Amniotic stem cell (primary cell): ENCODE measurements at regions not wholly inside any gene's neighbourhood (a gene's known extent, or its start where the extent isn't known, plus 50 kb on each side); places are given as distances from the start of the nearest gene placed in this dataset.
"Not testable (repeated sequence)": the region's sequence is repeated elsewhere in the genome, so short reads cannot be mapped to it uniquely, and the experiment has no call there.

Source experiments
- DNase-seq: peaks from one replicate; lab custom pipeline; 2025; lab: John Stamatoyannopoulos, UW

DNA sequence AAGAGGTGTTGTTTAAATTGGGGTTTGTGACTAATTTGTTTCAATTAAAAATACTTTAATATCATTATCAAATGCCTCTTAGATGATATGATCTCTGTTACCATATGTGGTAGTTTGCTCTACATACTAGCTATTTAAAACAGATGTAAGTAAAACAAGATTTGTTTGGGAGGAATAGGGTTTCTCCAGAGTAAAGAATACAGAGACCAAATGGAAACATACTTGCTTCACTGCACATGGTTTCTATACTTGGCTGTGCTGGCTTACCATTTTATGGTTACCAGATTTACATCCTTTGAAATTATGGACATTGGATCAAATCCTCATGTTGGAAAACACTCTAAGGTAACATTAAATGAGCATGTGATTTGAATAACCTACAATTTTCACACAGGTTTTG lies 588.3 kb downstream of the CD109 start:
- no peak for DNase-seq

DNA sequence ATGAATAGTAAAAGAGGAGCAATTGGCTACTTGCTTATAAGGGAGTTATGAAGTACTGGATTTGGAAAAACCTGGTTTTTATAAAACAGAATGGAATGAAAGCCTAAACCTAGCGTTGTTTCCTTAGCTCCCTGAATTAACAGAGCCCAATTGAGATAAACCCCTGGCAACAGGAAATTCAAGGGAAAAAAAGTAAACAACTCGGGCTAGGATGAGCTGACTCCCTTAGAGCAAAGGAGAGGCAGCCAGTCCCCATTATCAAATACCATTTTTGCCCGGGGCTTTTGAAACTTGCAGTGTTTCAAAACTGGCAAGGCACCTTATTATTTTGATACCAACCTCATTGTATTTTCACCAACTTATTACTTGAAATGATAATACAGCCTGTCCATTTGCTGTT lies 587.5 kb downstream of the CD109 start:
- DNase-seq: no peak

DNA sequence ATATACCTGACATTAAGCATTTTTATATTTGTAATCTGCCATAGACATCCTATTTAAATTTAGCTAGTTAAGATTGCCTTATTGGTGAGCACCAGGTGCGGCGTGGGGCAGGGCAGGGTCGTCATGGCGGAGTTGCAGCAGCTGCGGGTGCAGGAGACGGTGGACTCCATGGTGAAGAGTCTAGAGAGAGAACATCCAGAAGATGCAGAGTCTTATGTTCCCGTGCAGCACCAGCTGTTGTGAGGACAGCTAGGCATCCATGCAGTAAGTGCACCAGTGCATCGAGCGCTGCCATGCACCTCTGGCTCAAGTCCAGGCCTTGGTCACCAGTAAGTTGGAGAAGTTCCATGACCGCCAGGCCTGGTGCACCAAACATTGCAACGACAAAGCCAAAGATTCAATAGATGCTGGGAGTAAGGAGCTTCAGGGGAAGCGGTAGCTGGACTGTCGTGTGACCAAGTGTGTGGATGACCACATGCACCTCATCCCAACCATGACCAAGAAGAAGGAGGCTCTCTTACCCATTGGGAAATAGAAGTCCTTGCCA lies 586.2 kb downstream of the CD109 start:
- no peak for DNase-seq

DNA sequence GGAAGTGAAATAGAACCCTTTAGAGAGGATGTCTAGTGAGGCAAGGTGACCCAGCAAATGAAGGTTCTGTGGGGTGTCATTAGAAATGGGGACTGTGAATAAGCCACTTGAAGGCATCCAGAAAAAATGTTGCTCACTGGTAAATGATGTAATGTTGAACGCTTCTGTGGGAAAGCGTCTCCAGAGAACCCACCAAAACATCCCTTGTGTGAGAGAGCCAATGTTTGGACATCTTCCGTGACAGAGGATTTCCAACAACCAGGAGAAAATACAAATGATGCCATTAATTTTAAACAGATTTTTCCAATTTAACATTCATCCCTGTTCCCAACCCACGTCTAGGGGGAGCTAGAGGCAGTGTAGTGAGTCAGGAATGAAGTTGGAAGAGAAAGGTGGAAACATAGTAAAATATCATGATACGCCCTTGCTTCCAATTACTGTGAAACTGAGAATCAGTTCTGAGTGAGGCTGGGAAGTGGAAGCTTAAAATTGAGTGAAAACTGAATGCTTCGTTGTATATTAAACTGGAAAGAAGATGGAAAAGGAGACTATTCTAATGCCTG lies 584.2 kb downstream of the CD109 start:
- DNase-seq: no peak

DNA sequence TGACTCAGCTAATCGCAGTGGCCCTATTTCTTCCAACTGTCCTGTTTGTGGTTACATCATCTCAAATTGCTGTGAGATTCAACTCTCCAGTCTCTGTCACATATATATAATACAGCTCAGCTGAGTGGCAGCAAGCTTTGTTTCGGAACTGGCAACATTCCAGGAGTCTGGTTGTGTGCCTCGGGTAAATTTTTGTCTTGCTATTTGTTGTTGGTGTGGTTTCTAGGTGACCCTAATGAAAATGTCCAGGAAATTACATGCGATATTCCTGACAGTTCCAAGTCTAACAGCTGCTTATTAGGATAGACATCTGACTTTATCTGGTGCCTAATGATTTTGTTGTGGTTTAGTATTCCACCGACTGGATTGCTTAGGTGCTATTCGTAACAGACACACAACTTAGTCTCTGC lies 581.8 kb downstream of the CD109 start:
- DNase-seq: no peak

DNA sequence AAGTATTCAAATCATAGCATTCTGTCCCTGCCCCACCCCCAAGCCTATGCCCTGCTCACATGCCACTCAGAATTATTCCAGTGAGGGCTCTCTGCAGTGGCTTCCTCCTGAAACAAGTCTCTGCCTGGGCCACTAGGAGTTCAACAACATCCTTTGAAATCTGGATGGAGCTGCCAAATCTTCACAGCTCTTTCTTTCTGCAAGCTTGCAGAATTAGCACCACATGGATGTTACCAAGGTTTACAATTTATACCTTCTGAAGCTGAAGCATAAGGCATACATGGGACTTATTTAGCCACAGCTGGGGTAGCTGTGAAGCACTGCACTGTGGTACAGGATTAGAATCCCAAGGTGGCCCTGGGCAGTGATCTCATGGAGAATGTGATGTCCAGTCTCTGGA lies 577.5 kb downstream of the CD109 start:
- no peak for DNase-seq

DNA sequence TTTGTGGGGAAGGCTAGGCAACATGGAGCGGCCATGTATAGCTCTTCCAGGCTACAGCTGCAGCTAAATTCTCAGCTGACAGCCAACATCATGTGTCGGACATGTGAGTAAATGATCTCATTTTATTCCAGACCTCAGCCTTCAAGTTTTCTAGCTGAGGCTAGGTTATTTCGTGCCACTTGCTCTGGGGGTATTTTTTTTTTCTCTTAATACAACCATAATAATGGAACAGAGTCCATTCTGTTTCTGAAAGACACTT lies 573.5 kb downstream of the CD109 start:
- no peak for DNase-seq

DNA sequence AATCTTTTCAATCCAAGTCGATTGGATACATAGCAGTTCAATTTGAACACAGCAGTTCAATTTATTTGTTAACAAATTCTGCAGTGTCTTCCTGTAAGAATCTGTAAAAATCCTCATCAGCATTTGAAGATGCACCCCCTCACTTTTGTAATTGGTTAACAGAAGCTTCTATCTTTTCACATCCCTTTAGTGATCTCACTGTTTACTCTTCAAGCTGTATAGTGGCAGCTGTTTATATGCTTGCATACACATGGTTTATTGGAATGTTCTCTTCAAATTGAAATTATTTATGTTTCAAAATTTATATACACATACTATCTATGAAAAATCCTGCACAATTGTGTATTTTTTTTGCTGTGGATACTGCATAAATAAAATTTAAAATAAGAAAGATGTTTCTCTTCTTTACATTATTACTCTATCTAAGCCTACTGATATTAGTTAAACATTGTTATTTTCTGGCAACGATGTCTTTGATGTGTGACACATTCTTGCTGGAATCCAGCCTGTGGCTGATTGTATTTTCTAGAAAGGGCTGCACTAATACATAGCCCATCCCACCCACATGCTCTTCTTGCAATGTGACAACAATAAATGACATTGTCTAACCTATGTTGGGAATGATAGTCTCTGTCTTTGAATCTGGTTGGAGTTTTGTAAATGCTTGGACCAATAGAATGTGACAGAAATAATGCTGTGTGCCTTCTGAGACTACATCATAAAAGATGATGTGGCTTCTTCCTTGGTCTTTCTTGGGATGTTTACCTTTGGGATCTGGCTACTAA lies 573.0 kb downstream of the CD109 start:
- no peak for DNase-seq

DNA sequence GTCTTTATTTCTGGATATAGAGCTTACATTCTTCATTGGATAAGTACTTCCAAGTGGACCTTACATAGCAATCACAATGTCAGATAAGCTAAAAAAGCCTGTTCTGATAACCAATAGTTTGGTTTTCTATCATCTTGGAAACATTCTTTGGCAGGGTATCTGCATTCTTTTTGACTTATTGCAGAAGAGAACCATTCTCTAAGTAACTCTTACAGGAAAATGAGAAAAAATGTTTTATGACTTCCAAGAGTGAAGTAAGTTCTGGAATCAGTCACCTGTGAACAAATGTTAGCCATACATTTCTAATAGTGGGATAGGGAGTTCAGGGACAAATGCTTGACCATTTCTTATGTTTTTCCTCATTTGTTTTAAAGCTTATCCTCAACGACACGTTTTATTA lies 564.0 kb downstream of the CD109 start:
- no peak for DNase-seq

DNA sequence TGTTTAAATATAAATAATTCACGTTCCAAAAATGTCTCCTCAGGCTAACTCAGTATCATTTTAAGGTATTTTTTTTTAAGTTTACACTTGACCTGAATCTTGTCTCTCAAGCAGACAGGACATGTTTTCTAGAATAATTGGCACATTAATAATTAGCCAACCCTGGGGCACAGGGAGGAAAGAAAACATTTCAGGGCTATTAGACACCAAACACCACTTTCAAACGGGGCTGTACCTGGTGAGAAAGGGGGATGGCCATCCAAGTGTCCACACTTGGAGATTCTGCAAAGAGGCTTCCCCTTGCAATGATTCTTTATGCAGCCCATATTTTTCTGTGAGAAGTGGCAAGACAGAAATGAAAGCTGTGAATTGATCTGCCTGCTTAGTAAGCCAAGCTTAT lies 560.8 kb downstream of the CD109 start:
- DNase-seq: no peak

DNA sequence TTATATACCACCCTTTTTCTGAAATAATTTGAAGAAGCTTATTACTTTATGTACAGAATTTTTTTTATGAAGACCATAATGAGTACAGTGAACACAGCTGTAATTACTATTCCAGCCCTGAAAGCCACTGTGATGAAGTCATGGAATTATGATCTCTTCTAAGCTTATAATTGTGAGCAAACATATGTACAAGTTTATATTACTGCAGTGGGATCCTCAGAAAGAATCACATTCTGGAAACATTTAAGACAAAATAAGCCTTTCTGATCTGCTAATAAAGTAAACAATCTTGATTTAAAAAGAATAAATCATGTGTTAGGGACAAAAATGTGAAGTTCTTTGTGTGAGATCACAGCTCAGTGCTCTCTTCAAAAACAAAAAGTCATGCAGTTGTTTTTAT lies 560.4 kb downstream of the CD109 start:
- DNase-seq: no peak

DNA sequence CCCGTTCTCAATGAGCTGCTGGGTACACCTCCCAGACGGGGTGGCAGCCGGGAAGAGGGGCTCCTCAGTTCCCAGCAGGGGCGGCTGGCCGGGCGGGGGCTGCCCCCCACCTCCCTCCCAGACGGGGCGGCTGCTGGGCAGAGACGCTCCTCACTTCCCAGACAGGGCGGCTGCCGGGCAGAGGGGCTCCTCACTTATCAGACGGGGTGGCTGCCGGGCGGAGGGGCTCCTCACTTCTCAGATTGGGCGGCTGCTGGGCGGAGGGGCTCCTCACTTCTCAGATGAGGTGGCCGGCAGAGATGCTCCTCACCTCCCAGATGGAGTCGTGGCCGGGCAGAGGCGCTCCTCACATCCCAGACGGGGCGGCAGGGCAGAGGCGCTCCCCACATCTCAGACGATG lies 559.0 kb downstream of the CD109 start:
- not testable (repeated sequence) for DNase-seq

DNA sequence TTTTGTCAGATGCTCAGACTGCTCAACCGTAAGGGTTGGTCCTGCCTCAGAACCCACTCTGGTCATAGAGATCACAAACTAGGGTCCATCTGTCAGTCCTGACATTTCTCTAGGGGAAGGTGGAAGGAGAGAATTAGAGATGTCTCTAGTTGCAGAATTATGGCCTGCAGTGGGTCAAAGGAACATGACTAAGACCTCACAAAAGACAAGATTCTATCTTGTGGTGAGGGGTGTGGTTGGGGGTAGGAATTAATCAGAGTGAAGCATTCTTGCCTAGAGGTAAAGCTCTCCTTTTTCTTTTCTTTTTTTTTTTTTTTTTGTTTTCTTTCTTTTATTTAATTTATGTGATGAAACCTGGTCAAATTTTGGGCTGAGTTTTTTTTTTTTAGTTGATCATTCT lies 558.1 kb downstream of the CD109 start:
- not testable (repeated sequence) for DNase-seq

DNA sequence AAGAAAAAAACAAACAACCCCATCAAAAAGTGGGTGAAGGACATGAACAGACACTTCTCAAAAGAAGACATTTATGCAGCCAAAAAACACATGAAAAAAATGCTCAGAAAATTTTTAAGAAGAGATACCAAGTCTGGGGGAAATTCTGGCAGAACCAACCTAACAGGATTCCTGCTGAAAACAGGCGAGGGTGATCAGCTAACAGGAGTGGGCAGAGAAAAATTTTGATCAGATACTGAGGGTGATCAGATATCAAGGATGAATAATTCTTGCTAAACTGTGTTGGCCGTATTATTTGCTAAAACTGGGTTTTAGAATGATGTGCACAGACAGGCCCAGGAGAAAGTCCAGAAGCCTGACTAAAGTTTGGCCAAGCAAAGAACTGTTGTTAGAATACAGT lies 557.3 kb downstream of the CD109 start:
- no peak for DNase-seq

DNA sequence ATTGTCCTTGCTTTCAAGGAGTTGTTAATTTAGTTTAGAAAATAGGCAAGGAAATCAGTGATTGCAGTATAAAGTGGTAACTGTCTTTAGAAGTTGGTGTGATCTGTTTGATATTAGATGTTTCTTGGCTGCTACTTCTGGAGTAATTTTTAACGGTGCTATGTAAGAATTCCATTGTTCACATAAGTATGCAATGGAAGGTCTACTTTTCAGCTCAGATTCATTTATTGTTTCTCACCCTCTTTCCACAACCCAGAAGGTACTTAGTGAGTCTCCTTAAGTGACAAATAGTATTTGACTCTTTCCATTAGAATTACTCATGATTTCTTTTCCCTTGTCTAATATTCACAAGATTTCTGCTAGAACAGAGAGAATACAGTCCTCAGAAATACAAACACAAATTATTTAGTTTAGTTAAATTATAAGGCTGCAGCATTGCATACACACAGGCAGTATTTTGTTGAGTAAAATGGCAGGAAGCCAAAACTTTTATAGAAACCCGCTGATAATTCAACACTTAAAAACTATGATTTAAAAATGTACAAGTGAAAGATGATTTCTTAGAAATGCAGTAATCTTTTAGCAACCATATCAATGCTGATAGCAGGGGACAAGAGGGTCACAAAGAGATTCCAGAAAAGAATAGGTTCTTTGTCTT lies 554.3 kb downstream of the CD109 start:
- no peak for DNase-seq

DNA sequence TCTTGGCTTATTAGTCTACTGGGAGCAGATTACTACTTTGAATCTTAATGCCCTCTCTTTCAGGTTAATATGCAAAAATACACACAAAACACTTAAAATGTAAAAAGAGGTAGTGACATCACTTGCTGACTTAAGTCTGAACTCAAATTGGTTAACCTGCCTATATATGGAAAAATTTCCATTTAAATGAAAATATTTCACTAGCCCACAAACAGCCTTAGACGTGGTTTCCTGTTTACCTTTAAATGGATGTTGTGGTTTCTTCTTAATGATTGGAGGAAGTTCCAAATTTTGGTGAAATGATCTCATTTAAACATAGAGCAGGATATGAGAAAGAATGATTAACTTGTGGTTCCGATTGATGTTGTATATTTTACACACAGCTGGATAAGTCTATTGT lies 553.7 kb downstream of the CD109 start:
- DNase-seq: no peak

DNA sequence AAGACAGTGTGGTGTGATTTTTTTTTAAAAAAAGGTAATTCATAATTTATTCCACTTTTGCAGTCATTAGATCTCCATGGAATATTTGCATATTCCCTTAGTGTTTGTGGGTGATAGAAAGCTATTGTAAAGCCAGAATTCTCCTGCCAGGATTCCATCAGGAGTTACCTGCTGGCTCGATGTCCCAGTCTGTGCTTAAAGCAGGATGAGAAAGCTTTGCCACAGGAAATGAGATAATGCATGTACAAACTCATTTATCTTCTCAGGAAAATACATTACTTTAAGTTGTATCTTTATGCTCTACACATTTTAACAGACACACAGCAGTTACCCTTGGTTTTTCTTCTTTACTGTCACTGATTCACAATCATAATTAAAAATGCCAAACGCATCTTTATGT lies 553.0 kb downstream of the CD109 start:
- DNase-seq: no peak

DNA sequence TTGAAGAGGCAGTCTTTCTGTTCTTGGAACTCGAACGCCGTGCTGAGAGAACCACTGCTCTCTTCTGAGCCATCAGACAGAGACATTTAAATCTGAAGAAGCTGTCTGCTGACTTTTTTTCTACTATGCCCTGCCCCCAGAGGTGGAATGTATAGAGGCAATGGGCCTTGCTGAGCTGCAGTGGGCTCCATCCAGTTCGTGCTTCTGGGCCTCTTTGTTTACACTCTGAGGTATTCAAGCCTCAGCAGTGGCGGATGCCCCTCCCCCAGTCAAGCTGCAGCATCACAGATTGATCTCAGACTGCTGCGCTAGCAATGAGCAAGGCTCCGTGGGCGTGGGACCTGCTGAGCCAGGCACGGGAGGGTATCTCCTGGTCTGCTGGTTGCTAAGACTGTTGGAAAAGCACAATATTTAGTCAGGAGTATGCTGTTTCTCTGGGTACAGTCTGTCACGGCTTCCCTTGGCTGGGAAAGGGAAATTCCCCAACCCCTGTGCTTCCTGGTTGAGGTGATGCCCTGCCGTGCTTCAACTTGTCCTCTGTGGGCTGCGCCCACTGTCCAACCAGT lies 526.8 kb downstream of the CD109 start:
- DNase-seq: no peak

DNA sequence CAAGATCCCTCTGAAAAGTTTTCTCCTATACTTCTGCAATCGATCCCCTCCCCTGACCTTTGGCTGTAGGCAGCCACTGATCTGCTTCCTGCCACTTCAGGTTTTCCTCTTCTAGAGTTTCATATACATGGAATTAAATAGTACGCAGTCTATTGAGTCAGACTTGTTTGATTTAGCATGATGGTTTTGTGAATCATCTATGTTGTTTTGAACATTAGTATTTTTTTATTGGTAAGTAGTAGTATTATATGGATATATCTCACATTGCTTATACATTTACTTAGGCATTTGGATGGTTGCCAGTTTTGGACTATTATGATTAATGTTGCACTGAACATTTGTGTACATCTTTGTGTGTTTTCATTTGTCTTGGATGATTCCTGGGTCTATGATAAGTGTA lies 518.0 kb downstream of the CD109 start:
- DNase-seq: no peak

DNA sequence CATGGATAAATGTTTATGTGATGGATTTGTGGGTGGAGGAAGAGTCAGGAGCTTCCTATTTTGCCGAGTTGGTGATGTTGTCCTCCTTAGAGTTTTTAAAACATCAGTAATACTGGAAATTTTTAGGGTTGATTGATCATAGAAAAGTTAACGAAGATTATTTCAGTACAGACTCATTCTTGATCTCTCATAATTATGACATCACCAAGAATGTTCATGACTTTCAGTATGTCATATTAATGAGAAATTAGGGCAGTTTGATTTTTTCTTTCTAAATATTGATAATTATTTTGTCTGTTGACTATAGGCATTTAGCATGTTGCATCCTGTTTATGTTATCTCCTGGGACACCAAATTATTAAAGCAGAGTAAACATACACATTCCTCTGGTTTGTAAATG lies 512.2 kb downstream of the CD109 start:
- no peak for DNase-seq

DNA sequence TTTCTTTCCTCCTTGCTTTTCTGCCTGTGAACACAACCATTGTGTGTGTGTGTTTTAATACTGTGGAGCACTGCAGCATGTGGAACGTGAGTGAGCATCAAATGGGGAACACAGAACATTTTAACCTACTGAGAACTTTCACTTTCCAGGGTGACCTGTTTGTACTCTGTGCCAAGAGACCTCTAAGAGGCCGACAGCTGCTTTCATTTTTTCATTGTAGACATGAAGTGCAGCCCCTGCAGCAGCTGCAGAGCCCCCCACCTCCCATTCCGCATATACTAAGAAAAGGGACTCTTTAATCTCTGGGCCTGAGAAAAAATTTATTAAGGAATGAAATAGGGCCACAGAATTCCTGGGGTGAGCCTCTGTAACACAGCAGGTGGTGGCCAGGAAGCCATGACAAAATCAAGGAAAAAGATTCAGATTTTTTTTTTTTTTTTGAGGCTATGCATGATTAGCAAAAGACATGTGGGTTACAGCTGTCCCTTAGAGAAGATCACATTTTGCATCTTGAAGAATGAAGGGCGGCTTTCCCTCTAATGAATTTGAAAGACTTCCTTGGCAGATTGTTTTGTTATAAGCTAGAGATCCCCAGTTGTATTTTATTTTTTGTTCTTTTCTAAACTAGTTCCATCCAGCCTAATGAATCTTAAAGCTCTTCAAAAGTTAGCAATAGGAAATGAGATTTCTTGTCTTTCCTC lies 503.4 kb downstream of the CD109 start:
- no peak for DNase-seq

DNA sequence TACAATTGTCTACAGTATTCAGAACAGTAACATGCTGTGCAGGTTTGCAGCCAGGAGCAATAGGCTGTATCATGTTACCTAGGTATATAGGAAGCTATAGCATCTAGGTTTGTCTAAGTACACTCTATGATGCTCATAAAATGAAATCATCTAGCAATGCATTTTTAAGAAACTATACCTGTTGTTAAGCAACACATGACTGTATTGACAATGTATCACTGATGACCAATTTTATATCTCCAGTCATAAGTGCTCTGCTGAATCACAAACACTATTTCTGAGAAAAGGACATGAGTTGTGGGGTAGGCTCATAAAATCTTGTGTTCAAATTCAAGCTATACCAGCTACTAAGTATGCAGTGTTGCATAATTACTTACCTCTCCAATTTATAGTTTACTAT lies 501.3 kb downstream of the CD109 start:
- no peak for DNase-seq

DNA sequence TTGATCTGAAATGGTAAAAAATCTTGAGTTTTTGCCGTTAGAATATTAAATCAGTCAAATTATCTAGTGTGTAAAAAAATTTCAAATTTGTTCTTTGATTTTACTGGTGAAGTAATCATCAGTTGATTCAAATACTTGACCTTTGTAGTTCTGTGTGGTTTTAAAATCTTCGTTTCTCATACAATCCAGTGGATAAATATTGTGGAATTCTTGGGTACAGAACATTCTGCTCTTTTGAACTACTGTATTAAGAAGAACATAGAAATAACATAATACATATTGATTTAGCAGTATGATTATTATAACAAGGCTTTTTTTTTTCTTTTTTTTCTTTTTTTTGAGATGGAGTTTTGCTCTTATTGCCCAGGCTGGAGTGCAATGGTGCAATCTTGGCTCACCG lies 491.8 kb downstream of the CD109 start:
- DNase-seq: no peak
